PC-9 (cell line): ENCODE measurements at regions not wholly inside any gene's neighbourhood (a gene's known extent, or its start where the extent isn't known, plus 50 kb on each side); places are given as distances from the start of the nearest gene placed in this dataset.

ENCODE experiments used
- BruUV-seq: library from RNA; stranded (reverse); fragments of 400-500 nt; replicated peaks from 2 replicates; lab custom pipeline; 2021; lab: Mats Ljungman, UMichigan
- CTCF ChIA-PET: fragments of 300-600 bp; sonication (Branson Sonifier 250); formaldehyde crosslinking; loops from one replicate; lab custom pipeline; 2022; ENCODE audit warnings: antibody characterized with exemption; lab: Charles Lee
- POLR2A ChIA-PET: fragments of 300-600 bp; sonication (Branson Sonifier 250); formaldehyde crosslinking; loops from one replicate; lab custom pipeline; 2022; ENCODE audit warnings: antibody characterized with exemption; ENCODE audit not compliant: unreplicated experiment; lab: Charles Lee
- DNase-seq, 2 experiments: peaks; one replicate each; pipeline versions ENCODE4 v3.0.0 to v3.0.0-alpha.2; 2015 to 2022; ENCODE audit warnings: mixed read lengths in 1 of 2
- H2AFZ ChIP-seq: fragments of 200-600 bp; sonication (generic); 2 replicates; pipeline ENCODE4 v1.8.1; 2017; ENCODE audit warnings: antibody characterized with exemption
- H3F3A ChIP-seq: fragments of 200-600 bp; sonication (generic); 2 replicates; pipeline ENCODE4 v1.8.1; 2017; ENCODE audit warnings: antibody characterized with exemption, mild to moderate bottlenecking, low read depth; ENCODE audit not compliant: insufficient read depth
- H3K27ac ChIP-seq: fragments of 200-600 bp; sonication (generic); 2 replicates; pipeline ENCODE4 v1.6.1; 2016; ENCODE audit warnings: mixed run types
- H3K27me3 ChIP-seq: fragments of 200-600 bp; sonication (generic); 2 replicates; pipeline ENCODE4 v1.6.1; 2016; ENCODE audit warnings: low read depth, mixed run types; ENCODE audit not compliant: insufficient read depth
- H3K36me3 ChIP-seq: fragments of 200-600 bp; sonication (generic); 2 replicates; pipeline ENCODE4 v1.6.1; 2016; ENCODE audit warnings: low read depth, mixed run types
- H3K4me1 ChIP-seq: fragments of 200-600 bp; sonication (generic); replicated peaks from 2 replicates; pipeline ENCODE4 v1.6.1; 2016; ENCODE audit warnings: mixed run types; ENCODE audit not compliant: insufficient read depth
- H3K4me2 ChIP-seq: fragments of 200-600 bp; sonication (generic); 2 replicates; pipeline ENCODE4 v1.6.1; 2017; ENCODE audit warnings: mixed run types
- H3K4me3 ChIP-seq: fragments of 200-600 bp; sonication (generic); 2 replicates; pipeline ENCODE4 v1.6.1; 2016; ENCODE audit warnings: mixed run types
- H3K79me2 ChIP-seq: fragments of 200-600 bp; sonication (generic); 2 replicates; pipeline ENCODE4 v1.6.1; 2017; ENCODE audit warnings: low read depth, mixed run types
- H3K9me2 ChIP-seq: fragments of 200-600 bp; sonication (generic); 2 replicates; pipeline ENCODE4 v1.8.1; 2017; ENCODE audit warnings: mild to moderate bottlenecking; ENCODE audit not compliant: insufficient read depth
- H3K9me3 ChIP-seq: fragments of 200-600 bp; sonication (generic); 2 replicates; pipeline ENCODE4 v1.8.1; 2016; ENCODE audit warnings: low read depth; ENCODE audit not compliant: insufficient read depth
- H4K20me1 ChIP-seq: fragments of 200-600 bp; sonication (generic); 2 replicates; pipeline ENCODE4 v1.8.1; 2017; ENCODE audit not compliant: insufficient read depth
- CTCF ChIP-seq: fragments of 200-600 bp; sonication (generic); conservative IDR thresholded peaks from 2 replicates; pipeline ENCODE4 v1.6.1; 2017; ENCODE audit warnings: mixed run types, antibody characterized with exemption, mild to moderate bottlenecking, moderate library complexity
- EZH2 ChIP-seq: fragments of 200-600 bp; sonication (generic); IDR thresholded peaks from 2 replicates; pipeline ENCODE4 v1.8.0; 2017; ENCODE audit warnings: antibody characterized with exemption, low read depth
- intact Hi-C: fragments of 100-400 bp; cut with micrococcal nuclease; formaldehyde crosslinking; loops from one replicate; pipeline ENCODE4 v1.10.0; 2022; ENCODE audit not compliant: unreplicated experiment

- DNase-seq = no peak
- H3K4me1 ChIP-seq = no peaks in the 10 kb centered on the region
- no peaks in the 10 kb centered on the region for H3K79me2 ChIP-seq
- H3K9me2 ChIP-seq = no peaks in the 10 kb centered on the region
- H3F3A ChIP-seq = no peaks in the 10 kb centered on the region
- H3K27me3 ChIP-seq = peaks cover 40% of the 10 kb centered on the region
- H3K36me3 ChIP-seq = no peaks in the 10 kb centered on the region
- POLR2A ChIA-PET = no interaction called here
- no peak overlapping the region for H3K27ac ChIP-seq
- no peaks in the 10 kb centered on the region; the same call in 1 of the 2 replicates for H3K9me3 ChIP-seq
- TF ChIP-seq CTCF = no peak
- TF ChIP-seq EZH2 = no peak
- H3K4me2 ChIP-seq = no peak overlapping the region
- no peaks in the 10 kb centered on the region for H4K20me1 ChIP-seq
- no peak overlapping the region for H3K4me3 ChIP-seq
- BruUV-seq = no TSS peak
- CTCF ChIA-PET = no interaction called here
- no peak overlapping the region for H2AFZ ChIP-seq
- intact Hi-C loops = loop anchor here (10.0 kb wide), 2 partner anchors 675 to 745 kb away; no protein-coding TSS in a partner anchor
Observed at GRCh38 chr20:20829681-20830080, 117.2 kb upstream of the RALGAPA2 start.

- no peak overlapping the region for H3K4me3 ChIP-seq
- DNase-seq = no peak
- no peaks in the 10 kb centered on the region for H3K79me2 ChIP-seq
- ChIA-PET POLR2A (no interaction called here), CTCF (no interaction called here)
- H3K4me2 ChIP-seq = no peak overlapping the region
- BruUV-seq = no TSS peak
- H3K27me3 ChIP-seq = peaks cover 40% of the 10 kb centered on the region
- no peaks in the 10 kb centered on the region for H3K9me2 ChIP-seq
- H3F3A ChIP-seq = no peaks in the 10 kb centered on the region
- H3K4me1 ChIP-seq = no peaks in the 10 kb centered on the region
- H3K27ac ChIP-seq = no peak overlapping the region
- TF ChIP-seq EZH2 (no peak), CTCF (no peak)
- no peaks in the 10 kb centered on the region for H4K20me1 ChIP-seq
- intact Hi-C loops = loop anchor here (10.0 kb wide), 1 partner anchor 743 kb away; no protein-coding TSS in a partner anchor
- H3K9me3 ChIP-seq = no peaks in the 10 kb centered on the region; the same call in 1 of the 2 replicates
- H2AFZ ChIP-seq = no peak overlapping the region
- no peaks in the 10 kb centered on the region for H3K36me3 ChIP-seq
Observed at GRCh38 chr20:20827992-20828597, 115.7 kb upstream of the RALGAPA2 start.

GRCh38 chr20:20824924-20825584 is 112.6 kb upstream of the RALGAPA2 start:
- peak; percentile 86 for TF ChIP-seq CTCF
- no peak for TF ChIP-seq EZH2
- peak in 1 of 2 experiments; percentile 42 for DNase-seq
- Histone ChIP-seq H3K79me2 (no peaks in the 10 kb centered on the region), H3K9me3 (no peaks in the 10 kb centered on the region; the same call in 1 of the 2 replicates), H3K4me2 (no peak overlapping the region), H2AFZ (no peak overlapping the region), H3K4me3 (no peak overlapping the region), H3K9me2 (no peaks in the 10 kb centered on the region), H3K36me3 (no peaks in the 10 kb centered on the region), H3K27ac (no peak overlapping the region), H3K27me3 (peaks cover 59% of the 10 kb centered on the region), H4K20me1 (no peaks in the 10 kb centered on the region), H3F3A (no peaks in the 10 kb centered on the region), H3K4me1 (no peaks in the 10 kb centered on the region)
- ChIA-PET CTCF (interaction anchor here (0.6 kb wide), 1 partner anchor 153 kb away, joined by 3 read pairs; no protein-coding TSS in a partner anchor), POLR2A (no interaction called here)
- no TSS peak for BruUV-seq
- intact Hi-C loops = loop anchor here (1.0 to 10.0 kb wide), 3 partner anchors 160 to 740 kb away; no protein-coding TSS in a partner anchor
